GM23248 (cell line): ENCODE measurements at regions not wholly inside any gene's neighbourhood (a gene's known extent, or its start where the extent isn't known, plus 50 kb on each side); places are given as distances from the start of the nearest gene placed in this dataset.

Experiments used
- EZH2 ChIP-seq: fragments of 200-600 bp; sonication (generic); IDR thresholded peaks from 2 replicates; pipeline ENCODE4 v1.6.1; 2018; ENCODE audit warnings: antibody characterized with exemption, mild to moderate bottlenecking; ENCODE audit not compliant: insufficient read depth, poor library complexity, severe bottlenecking
- EZH2phosphoT487 ChIP-seq: fragments of 200-600 bp; sonication (generic); IDR thresholded peaks from 2 replicates; pipeline ENCODE4 v1.6.1; 2018; ENCODE audit warnings: antibody characterized with exemption, moderate library complexity, mild to moderate bottlenecking, low read depth; ENCODE audit not compliant: insufficient read depth

DNA sequence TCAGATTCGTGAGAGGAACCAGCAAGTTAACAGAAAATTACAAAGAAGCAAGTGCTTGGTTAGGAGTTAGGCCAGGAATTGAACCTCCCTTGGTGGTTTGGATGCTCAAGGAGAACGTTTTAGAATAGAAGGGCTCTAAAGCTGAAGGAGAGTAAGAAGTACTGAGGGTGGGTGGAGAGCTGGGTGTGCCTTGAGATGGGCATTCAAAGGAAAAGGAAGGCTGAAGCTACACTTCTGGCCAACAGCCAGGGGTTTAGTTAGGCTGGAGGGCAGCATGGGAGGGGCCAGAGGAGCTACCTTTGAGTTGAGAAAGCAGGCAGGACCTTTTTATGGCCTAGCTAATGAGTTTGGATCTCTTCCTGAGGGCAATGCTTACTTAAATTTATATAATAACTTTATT is 421.2 kb downstream of the CCDC91 start:
- TF ChIP-seq EZH2phosphoT487 (no peak), EZH2 (no peak)
